GM18867 (cell line): ENCODE measurements at regions not wholly inside any gene's neighbourhood (a gene's known extent, or its start where the extent isn't known, plus 50 kb on each side); places are given as distances from the start of the nearest gene placed in this dataset.
"Not testable (repeated sequence)": the region's sequence is repeated elsewhere in the genome, so short reads cannot be mapped to it uniquely, and the experiment has no call there.

Experiments used
- ATAC-seq: cut with Tn5 transposase; IDR thresholded peaks from one replicate; pipeline ENCODE4 v1.9.1; 2021; ENCODE audit warnings: mild to moderate bottlenecking, moderate library complexity; ENCODE audit not compliant: unreplicated experiment

DNA sequence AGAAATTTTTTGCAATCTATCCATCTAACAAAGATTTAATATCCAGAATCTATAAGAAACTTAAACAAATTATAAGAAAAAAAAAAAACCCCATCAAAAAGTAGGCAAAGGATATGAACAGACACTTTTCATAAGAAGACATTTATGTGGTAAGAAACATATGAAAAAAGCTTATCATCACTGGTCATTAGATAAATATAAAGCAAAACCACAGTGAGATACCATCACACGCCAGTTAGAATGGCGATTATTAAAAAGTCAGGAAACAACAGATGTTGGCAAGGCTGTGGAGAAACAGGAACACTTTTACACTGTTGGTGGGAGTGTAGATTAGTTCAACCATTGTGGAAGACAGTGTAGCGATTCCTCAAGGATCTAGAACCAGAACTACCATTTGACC lies 110.3 kb upstream of the SLC7A11 start:
- ATAC-seq, result not testable (repeated sequence)

DNA sequence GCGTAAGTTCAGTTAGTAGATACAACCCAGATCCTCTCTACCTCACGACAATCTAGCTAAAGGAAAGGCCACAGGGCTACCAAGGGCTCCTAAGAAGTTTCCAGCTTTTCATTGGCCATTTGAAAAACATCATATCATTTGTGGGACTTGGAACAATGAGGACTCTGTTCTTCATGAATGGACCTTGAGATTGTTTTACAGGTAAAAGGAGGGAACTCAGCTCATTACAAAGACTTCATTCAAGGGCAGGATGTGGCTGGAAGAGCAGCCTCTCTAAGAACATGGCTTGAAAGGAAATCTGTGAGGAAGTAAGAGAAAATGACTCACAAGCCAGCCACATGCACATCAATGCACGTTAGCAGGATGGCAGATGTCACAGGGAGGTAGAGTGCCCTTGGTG lies 105.9 kb upstream of the SLC7A11 start:
- no peak for ATAC-seq

DNA sequence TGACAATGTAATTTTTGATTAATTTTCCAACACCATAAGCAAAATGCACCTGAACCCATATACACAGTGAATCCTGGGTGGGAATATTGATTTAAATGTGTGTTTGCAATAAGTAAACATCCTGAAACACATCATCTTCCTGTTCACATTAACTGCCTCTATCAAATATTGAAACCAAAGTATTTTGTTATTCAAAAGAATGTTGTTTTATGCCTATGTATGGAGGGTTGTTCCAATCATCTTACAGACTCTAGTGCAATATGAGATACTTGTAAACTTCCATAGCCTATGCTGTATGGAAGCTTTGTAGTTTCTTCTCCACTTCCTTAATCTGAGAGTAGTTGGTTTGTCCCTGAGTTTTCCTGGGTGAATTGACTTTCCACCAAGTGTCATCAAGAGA lies 105.4 kb upstream of the SLC7A11 start:
- no peak for ATAC-seq

DNA sequence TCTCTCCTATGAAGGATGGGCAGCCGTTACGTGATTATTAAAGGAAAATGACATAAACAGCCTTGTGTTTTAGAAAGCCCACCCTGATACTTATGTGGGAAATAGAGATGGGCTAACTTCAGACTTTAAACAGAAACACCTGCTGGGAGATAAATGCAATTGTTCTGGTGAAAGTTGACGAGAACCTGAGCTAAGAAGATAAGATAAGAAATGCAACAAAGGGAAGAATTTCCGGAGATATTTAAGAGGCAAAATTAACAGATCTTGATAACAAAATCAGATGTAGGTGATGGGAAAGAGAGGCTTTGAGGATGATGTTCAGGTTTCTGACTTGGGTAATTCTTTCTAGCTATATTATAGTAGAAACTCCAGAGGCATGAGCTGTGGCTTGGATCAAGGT lies 102.7 kb upstream of the SLC7A11 start:
- ATAC-seq, result no peak

DNA sequence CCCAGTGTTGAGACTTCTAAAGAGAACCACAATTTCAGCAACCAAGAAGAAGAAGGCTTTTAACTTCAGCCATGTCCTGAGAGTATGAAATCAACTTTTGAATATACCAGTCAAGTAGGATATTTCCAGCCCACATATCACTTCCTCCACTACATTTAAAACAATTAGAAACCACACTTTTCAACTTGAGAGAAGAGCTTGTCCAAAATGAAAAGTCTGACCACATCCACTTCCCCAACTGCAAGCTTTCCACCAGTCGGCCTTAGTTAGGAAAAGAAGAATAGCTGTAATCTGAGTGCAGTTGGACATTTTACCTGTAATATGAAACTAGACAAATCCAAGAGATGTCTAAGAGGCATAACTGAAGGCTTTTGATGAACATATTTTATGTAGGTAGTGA lies 101.9 kb upstream of the SLC7A11 start:
- no peak for ATAC-seq

DNA sequence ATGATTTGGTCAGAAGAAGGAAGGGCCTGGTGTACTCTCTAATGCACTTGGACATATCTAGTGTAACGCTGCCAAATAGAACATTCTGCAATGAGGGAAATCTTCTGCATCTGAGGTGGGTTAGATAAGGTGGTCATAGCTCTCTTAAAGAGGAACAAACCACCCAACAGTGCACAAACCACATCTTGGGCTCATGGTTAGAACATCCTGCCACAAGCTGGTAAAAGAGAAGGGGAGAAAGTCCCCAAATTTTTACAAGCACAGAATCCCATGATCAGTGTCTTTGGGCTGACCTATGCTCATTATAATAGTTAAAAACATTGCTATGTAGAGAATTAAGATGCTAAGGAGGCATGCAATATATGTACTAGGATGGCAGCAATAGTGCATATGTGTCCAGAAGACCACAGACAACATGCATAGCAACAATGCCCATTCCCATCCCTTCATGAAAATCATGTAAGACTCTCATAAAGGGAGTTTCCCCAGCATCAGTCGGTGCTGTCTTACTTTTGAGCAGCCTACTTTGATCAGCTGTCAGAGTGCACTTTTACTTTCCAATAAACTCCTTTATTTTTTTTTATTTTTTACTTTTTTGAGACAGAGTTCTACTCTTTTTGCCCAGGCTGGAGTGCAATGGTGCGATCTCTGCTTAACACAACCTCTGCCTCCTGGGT lies 99.7 kb upstream of the SLC7A11 start:
- ATAC-seq, result peak; percentile 72

DNA sequence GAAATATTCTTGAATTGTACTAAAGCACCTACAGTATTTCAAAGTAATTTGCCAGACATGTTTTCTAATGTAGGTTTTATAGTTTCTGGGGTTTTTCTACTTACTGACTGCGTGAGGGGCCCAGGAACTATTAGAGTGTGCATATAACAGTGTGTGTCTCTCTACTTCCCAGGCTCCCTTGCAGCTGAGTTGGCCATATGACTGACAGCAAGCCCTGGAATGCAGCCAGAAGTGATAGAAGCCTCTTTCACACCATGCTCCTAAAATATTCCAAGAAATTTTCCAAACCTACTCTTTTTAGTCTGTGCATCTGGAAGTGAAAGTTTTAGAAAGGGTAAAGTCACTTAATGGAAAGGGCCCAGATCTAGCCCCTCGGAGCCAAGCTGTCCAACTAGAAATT lies 96.7 kb upstream of the SLC7A11 start:
- ATAC-seq, result no peak

DNA sequence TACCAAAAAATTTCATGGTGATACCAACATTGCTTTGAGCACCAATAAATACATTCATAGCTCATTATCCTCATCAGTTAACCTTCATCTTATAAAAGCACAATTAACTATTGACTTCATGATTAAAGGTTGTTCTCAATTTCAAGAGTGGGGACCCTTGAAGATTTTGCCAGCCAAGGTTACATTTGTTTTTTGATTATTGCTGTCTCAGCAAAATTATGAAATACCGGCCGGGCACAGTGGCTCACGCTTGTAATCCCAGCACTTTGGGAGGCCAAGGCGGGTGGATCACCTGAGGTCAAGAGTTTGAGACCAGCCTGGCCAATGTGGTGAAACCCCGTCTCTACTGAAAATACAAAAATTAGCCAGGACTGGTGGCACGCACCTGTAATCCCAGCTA lies 96.1 kb upstream of the SLC7A11 start:
- ATAC-seq, result not testable (repeated sequence)

DNA sequence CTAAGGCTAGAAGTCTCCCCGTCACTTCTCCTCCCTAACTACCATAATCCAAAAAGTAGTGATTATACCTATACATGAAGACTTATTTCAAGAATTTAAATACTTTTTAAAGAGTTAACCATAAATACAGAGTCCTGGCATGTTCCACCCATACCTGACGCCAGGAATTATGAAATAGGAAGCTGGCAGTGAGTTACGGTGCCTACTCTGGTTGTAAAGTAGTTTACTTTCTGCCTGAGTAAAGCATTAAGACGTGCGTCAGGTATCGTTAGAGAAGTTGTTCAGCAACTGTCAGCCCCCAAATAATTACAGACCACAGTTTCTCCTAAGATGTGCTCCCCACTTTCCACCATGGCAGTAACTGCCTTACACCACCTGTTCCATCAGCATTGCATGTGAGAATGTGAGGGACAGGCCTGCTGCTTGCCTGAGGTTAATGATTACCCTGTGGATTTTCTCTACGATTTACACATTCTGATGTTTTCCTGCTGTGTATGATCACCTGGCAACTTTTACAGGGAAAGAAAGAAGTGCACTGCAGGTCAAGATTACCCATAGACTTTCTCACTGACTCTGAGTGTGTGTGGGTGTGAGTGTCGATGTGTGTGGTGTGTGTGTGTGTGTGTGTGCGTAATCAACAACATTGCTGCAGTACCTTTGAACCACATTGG lies 92.3 kb upstream of the SLC7A11 start:
- ATAC-seq, result no peak

DNA sequence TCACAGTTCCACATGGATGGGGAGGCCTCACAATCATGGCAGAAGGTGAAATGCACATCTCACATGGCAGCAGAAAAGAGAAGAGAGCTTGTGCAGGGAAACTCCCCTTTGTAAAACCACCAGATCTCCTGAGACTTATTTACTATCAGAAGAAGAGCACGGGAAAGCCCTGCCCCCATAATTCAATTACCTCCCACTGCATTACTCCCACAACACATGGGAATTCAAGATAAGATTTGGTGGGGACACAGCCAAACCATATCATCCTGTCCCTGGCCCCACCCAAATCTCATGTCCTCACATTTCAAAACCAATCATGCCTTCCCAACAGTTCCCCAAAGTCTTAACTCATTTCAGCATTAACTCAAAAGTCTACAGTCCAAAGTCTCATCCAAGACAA lies 90.3 kb upstream of the SLC7A11 start:
- ATAC-seq, result not testable (repeated sequence)

DNA sequence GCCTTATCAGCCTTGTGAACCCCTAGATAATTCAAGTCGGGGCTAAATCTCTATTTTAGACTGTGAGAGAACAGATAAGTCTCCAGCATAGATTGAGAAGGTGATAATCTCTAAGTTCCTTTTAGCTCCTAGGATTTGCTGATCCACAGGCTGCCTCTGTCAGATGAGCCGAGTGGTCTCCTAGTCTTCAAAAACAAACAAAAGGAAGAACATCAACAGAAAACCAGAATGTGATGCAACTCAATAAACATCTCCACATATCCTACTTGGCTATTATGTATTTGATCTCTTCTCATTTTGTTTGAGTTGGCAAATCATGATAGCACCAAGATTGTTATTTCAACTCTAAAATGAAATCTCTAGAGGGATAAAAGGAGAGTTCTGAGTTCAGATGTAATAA lies 88.4 kb upstream of the SLC7A11 start:
- no peak for ATAC-seq

DNA sequence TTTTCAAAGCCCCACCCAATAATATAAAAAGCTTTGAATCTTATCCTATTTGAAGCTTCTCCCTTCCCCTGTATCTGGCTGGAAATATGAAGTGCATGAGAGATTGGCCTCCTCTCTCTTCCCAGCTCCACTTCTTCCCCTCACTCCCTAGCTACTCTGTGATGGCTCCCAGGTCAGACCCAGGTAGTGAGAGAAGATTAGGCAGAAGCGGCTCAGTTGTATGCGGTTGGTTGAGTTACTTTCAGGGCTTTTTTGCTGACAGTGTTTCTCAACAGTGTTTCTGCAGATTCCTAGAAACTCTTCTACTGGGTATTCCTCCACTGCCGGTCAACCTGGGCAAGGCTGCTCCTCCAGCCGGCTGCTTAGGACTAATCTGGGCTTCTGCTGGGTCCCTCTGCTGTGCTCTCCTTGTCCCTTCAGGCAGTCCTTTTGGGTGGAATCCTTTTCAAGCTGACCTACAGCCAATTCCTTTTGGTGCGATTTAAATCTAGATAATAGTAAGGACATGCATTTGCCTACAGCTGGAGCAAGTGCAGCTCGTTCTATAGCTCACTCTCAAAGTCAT lies 87.4 kb upstream of the SLC7A11 start:
- no peak for ATAC-seq

DNA sequence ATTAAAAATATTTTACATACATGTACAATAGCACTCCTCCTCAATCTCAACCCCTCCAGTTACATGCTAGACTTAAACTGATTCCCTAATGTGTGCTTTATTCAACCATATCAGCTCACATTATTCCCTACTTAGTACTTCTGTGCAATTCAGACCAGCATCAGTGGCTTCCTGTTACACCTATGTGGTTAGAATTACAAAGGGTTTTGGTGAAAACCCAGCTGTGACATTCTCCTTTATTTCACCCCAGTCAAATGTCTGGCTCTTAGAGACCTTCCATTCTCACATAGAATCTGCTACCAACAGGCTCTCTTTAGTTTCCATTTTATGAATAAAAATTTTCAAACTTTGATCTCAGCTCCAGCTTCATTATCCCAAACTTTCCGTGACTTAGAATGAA lies 85.2 kb upstream of the SLC7A11 start:
- no peak for ATAC-seq

DNA sequence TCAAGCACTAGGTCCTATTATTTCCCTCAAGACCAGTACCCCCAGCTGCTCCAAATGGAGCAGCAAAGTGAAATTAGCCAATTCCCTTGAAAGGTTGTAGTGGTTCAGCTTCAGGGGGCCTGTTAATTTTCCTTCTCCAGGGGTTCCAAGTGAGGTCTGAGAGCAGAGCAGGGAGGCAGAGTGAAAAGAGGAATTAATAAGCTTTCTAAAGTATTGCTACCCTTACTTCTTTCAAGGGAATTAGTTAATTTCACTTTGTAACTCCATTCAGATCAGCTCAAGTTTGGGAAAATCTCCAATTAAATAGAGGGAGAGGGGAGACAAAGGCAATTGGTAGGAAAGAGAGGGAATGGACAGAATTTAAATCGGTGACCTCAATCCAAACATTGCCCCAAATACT lies 78.7 kb upstream of the SLC7A11 start:
- no peak for ATAC-seq

DNA sequence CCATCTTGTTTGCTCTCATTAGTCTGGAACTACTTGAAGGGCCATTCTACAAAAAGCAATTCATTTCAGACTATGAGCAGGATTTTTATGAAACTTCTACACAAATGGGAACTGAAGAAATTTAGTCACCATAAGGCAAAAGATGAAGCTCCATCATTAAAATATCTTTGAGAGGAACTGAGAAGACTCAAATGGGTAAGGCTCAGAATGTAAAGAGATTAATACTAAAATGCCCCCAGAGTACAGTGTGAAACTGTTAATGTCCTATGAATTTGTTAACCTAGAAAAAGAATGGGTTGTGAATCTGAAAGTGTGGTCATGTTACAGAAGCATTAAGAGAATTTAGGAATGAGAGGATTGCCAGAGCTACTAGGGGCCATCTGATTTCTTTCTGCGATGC lies 77.9 kb upstream of the SLC7A11 start:
- ATAC-seq, result no peak

DNA sequence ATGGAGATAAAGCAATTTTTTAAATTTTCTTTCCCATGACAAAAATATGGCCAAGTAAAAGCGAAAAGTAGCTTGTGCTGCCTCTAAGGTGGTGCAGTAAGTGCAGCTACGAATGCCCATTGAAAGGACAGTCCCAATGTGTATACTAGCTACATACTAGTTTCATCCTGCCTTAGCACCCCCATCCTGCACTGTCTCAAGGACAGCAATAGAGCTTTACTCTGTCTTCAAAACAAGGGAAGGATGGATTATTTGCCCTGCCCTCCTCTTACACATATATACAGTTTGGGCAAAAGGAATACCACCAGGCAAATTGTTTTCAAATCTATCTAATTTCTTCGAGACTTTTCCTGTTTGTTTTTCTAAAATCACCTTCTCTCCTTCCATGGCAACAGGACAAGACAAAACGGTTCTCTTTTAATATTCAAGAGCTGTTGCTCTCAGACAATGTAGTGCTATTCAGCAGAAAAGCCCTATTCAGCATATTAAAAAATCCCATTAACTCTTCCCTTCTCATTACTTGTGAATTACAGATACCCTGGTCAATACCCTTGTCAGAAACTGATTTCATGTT lies 75.1 kb upstream of the SLC7A11 start:
- no peak for ATAC-seq

DNA sequence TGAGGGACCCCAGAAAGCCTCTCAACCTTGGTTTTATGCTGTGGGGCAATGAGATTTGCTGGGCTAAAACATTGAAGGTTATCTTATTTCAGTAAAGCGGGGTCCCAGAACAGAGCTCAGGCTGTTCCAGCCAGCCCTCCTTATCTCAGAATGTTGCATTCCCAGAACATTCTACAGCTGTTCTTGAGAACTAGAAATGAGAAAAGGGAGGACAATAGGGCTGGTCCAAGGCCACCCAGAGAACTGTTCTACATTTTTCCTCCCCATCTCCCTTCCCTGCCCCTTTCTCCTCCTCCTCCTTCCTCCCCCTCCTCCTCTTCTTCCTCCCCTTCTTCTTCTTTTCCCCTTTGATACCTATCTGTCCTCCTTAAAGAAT lies 70.4 kb upstream of the SLC7A11 start:
- no peak for ATAC-seq

DNA sequence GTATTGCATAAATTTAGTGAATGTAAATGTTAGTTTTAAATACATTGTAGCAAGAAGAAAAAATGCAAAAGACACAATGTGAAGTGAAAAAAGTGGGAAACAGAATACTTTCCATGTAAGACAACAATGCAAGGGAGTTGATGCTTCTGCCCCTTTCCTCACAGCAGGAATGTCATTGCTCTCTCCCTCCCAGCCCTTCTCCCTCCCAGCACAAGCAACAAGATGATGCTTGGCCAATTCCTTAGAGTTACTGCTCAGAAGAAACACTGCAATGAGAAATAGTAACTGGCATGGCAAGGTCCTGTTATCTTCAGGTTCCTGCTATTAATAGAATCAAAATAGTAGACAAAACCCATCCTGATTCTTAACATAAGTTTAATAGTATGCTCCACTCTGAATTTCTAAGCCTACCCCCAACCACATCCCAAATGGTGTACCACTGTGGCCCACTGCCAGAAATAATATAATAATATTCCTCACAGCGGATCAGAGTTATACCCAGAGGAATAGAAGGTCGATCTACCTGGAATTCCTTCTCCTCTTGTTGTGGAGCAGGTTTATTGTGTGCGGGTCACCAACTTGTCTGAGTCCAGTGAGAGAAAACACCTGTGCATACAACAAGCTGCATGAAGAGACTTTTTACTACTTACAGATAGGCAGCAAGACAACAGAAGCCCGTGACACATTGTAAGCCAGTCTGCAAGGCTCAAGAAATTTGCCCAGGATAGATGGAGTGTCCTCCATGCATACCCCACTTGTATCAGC lies 69.8 kb upstream of the SLC7A11 start:
- ATAC-seq, result no peak

DNA sequence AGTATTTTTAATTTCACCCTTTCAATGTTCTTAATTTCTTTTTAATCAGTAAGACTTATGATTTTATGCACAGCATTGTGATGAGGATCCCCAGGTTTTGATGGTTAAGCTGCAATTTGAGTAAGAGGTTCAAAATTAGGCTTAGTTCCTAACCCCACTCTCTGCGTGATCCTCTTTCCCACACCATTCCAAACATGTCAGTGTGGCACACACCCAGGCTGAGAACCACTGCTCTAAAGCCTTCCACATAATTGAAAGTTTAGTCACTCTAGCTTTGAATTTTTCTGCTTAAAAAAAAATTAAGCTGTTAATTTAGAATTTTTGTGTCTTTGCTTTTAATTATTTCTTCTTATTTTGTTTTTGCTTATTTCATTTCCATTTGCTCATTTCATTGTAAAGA lies 68.8 kb upstream of the SLC7A11 start:
- ATAC-seq, result no peak

DNA sequence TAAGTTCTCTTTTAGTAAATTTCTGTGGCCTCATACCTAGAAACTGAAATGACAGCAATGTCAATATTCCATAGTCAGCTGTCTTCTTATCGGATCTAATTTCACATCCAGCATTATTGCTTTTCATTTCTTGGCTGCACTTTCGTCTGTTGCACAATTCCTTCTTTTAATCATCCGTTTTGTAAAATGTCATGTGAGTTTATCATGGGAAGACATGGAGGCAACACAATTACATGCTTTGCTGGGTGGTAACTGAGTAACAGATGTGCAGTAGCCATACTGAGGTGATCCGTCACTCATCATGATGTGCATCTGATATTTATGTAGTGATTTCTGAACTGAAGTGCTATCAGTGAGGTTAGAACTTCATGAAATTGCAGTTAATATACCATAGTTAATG lies 68.3 kb upstream of the SLC7A11 start:
- no peak for ATAC-seq

DNA sequence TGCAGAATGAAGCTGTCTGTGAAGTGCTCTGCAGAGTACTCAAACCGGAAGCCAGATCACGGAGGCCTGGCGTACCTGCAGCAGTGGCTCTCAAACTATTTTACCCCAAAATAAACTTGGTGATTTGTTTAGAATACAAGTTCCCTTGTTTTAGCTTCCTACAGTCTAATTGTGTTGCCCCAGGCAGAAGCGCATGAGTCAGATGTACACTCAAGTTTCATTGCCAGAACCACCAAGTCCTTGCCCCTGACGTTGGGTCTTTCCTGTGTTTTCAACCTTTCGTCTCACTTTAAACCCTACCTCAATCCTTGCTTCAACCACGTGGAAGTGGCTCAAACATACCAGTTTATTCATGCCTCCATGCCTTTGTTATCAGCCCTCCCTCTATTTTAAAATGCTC lies 66.2 kb upstream of the SLC7A11 start:
- no peak for ATAC-seq

DNA sequence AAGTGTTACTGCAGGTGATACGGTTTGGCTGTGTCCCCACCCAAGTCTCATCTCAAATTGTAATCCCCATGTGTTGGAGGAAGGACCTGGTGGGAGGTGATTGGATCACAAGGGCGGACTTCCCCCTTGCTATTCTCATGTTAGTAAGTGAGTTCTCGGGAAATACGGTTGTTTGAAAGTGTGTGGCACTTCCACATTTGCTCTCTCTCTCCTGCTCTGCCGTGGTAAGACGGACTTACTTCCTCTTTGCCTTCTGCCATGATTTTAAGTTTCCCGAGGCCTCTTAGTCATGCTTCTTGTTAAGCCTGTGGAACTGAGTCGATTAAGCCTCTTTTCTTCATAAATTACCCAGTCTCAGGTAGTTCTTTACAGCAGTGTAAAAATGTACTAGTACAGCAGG lies 65.2 kb upstream of the SLC7A11 start:
- ATAC-seq, result no peak
